Heart left ventricle (tissue), 13 donors: ENCODE measurements at regions not wholly inside any gene's neighbourhood (a gene's known extent, or its start where the extent isn't known, plus 50 kb on each side); places are given as distances from the start of the nearest gene placed in this dataset.

ENCODE experiments used
- POLR2A ChIP-seq, 2 donors: fragments of 450-650 bp; IDR thresholded peaks; one replicate each; pipeline ENCODE4 v1.6.1; 2017; ENCODE audit warnings: antibody characterized with exemption in 2 of 2, mild to moderate bottlenecking in 2 of 2, moderate library complexity in 2 of 2
- TF ChIP-seq, protein P1 (sequence below), 12 donors: fragments of 200-600 bp; sonication (generic) in 4 of 12; IDR thresholded peaks; one replicate each; pipeline versions ENCODE4 v1.5.0 to v1.8.0; 2018 to 2022; ENCODE audit warnings: antibody characterized with exemption in 12 of 12, mild to moderate bottlenecking in 5 of 12
- donor health status: ischemic (EF 13 %, LVEDD 7.1; RV severe dilation, severe dysfunction).
- donor health status: DM: no; HTN: yes; CAD: no.
- donor health status: DM: no; HTN: no; CAD: no.
- donor health status: ischemic (EF 25% LVEDD 6.9; RV normal size, moderate dysfunction).
- donor health status: ischemic (EF 25% LVEDD 5.7; RV mildly dilated, moderate dysfunction).
- donor health status: ischemic (EF 35%, LVEDD 5.7; RV mildly dilated, moderate dysfunction).
- donor health status: nonischemic (EF 11% LVEDD 7.7; RV severe dilation, severe dysfunction).
- donor health status: DM: yes; HTN: yes; CAD: no.
- donor health status: PGD.
- donor health status: ischemic (EF 29% LVEDD 5.4; RV normal size, mild dysfunction).
- donor health status: nonischemic (EF 23%, LVEDD 6.1; RV moderate dilation, normal function).

DNA sequence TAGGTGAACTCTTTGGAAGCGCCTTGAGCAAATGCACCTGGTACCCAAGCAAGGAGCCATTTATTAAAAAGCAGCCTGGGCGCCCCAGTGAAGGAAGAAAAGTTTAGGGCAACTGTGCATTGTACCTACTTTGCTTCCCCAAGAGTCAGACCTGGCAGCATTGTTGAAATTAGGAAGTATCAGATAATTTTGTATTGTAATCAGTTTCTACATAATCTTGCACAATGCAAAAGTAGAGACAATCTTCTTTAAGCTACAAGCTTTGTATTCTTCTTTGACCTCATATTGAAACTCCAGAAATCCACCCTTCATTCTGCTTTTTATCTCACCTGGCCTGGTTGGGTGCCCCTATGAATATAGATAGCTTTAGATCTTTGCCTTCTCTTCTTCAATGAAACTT is 490.8 kb downstream of the RASEF start:
- TF ChIP-seq, protein P1, sequence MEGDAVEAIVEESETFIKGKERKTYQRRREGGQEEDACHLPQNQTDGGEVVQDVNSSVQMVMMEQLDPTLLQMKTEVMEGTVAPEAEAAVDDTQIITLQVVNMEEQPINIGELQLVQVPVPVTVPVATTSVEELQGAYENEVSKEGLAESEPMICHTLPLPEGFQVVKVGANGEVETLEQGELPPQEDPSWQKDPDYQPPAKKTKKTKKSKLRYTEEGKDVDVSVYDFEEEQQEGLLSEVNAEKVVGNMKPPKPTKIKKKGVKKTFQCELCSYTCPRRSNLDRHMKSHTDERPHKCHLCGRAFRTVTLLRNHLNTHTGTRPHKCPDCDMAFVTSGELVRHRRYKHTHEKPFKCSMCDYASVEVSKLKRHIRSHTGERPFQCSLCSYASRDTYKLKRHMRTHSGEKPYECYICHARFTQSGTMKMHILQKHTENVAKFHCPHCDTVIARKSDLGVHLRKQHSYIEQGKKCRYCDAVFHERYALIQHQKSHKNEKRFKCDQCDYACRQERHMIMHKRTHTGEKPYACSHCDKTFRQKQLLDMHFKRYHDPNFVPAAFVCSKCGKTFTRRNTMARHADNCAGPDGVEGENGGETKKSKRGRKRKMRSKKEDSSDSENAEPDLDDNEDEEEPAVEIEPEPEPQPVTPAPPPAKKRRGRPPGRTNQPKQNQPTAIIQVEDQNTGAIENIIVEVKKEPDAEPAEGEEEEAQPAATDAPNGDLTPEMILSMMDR (IDR thresholded peaks at IDR 0.05) = no peak
- no peak for TF ChIP-seq POLR2A (IDR thresholded peaks at IDR 0.05)
